Renal cortex interstitium (tissue), 11 donors: ENCODE measurements at regions not wholly inside any gene's neighbourhood (a gene's known extent, or its start where the extent isn't known, plus 50 kb on each side); places are given as distances from the start of the nearest gene placed in this dataset.

Experiments used
- DNase-seq, 11 donors: peaks; one replicate each; pipeline ENCODE4 v3.0.0-alpha.2; 2013; ENCODE audit warnings: low read depth in 9 of 11, low spot score in 4 of 11; ENCODE audit errors: extremely low read depth in 1 of 11

GRCh38 chr4:186878203-186878776 is 154.6 kb upstream of the FAT1 start:
- DNase-seq, result no peak

- no peak for DNase-seq
These were observed 158.0 kb upstream of the FAT1 start for GRCh38 chr4:186881521-186882220.

- DNase-seq, result no peak
These were observed 158.6 kb upstream of the FAT1 start for GRCh38 chr4:186882293-186882692.

- peak in 6 of 11 donors; percentile 16 to 61 (median 30) for DNase-seq
These were observed 161.6 kb upstream of the FAT1 start for GRCh38 chr4:186885289-186885688.

- no peak for DNase-seq
These were observed 163.1 kb upstream of the FAT1 start for GRCh38 chr4:186886759-186887158.

- peak in 6 of 11 donors; percentile 20 to 48 (median 28) for DNase-seq
These were observed 163.6 kb upstream of the FAT1 start for GRCh38 chr4:186887291-186887700.

GRCh38 chr4:186887752-186888151 is 164.1 kb upstream of the FAT1 start:
- no peak for DNase-seq

- DNase-seq, result no peak
These were observed 166.4 kb upstream of the FAT1 start for GRCh38 chr4:186889876-186890643.

- DNase-seq, result no peak
These were observed 168.3 kb upstream of the FAT1 start for GRCh38 chr4:186891859-186892486.

GRCh38 chr4:186898367-186898766 is 174.7 kb upstream of the FAT1 start:
- DNase-seq, result no peak

- DNase-seq, result no peak
These were observed 176.7 kb upstream of the FAT1 start for GRCh38 chr4:186900232-186900900.

- DNase-seq, result no peak
These were observed 177.3 kb upstream of the FAT1 start for GRCh38 chr4:186900984-186901383.

- no peak for DNase-seq
These were observed 178.2 kb upstream of the FAT1 start for GRCh38 chr4:186901850-186902249.

GRCh38 chr4:186902361-186902760 is 178.7 kb upstream of the FAT1 start:
- no peak for DNase-seq

GRCh38 chr4:186904101-186904500 is 180.4 kb upstream of the FAT1 start:
- no peak for DNase-seq

- DNase-seq, result no peak
These were observed 183.1 kb upstream of the FAT1 start for GRCh38 chr4:186906722-186907121.

- no peak for DNase-seq
These were observed 186.7 kb upstream of the FAT1 start for GRCh38 chr4:186910385-186910784.

GRCh38 chr4:186912606-186913005 is 188.9 kb upstream of the FAT1 start:
- no peak for DNase-seq

GRCh38 chr4:186915816-186916215 is 192.2 kb upstream of the FAT1 start:
- no peak for DNase-seq
